SK-N-SH treated with all-trans-retinoic acid at 6 μM for 48 hours (cell line): ENCODE measurements at regions not wholly inside any gene's neighbourhood (a gene's known extent, or its start where the extent isn't known, plus 50 kb on each side); places are given as distances from the start of the nearest gene placed in this dataset.

Experiments used
- BACH2 ChIP-seq: fragments of 250-450 bp; sonication (Bioruptor Pico); IDR thresholded peaks from 2 replicates; pipeline ENCODE4 v1.9.0; 2021; ENCODE audit warnings: mild to moderate bottlenecking, borderline replicate concordance
- CREB5 ChIP-seq: fragments of 250-450 bp; sonication (Bioruptor Pico); IDR thresholded peaks from 2 replicates; pipeline ENCODE4 v1.5.1; 2020; ENCODE audit warnings: low read depth, mild to moderate bottlenecking, moderate library complexity
- ZC3H10 ChIP-seq: fragments of 250-450 bp; sonication (Bioruptor Pico); IDR thresholded peaks from 2 replicates; pipeline ENCODE4 v1.5.1; 2021; ENCODE audit warnings: mild to moderate bottlenecking, moderate library complexity
- ZFP30 ChIP-seq: fragments of 450-650 bp; formaldehyde crosslinking; IDR thresholded peaks from 2 replicates; pipeline ENCODE4 v1.5.0; 2022; ENCODE audit warnings: mild to moderate bottlenecking, moderate library complexity

GRCh38 chr10:83713423-83713822 lies 425.9 kb upstream of the GHITM start:
- TF ChIP-seq CREB5 (CRISPR knock-in tag) = no peak
- no peak for TF ChIP-seq ZFP30 (CRISPR knock-in tag)
- TF ChIP-seq ZC3H10 (CRISPR knock-in tag) = no peak
- TF ChIP-seq BACH2 (CRISPR knock-in tag) = no peak
